OCI-LY3 (cell line): ENCODE measurements at regions not wholly inside any gene's neighbourhood (a gene's known extent, or its start where the extent isn't known, plus 50 kb on each side); places are given as distances from the start of the nearest gene placed in this dataset.
A peak's percentile ranks its signal among the peaks of the same experiment; 100 is the strongest.

Experiments used
- EZH2phosphoT487 ChIP-seq: fragments of 200-600 bp; shearing (Covaris generic); IDR thresholded peaks from 2 replicates; pipeline ENCODE4 v1.6.1; 2018; ENCODE audit warnings: antibody characterized with exemption, mixed run types, low read depth
- TF ChIP-seq, protein P1 (sequence below): fragments of 200-600, 300-600 bp; sonication (generic); IDR thresholded peaks from 2 replicates; pipeline ENCODE4 v1.5.1; 2014; ENCODE audit warnings: antibody characterized with exemption, low read length, low read depth

DNA sequence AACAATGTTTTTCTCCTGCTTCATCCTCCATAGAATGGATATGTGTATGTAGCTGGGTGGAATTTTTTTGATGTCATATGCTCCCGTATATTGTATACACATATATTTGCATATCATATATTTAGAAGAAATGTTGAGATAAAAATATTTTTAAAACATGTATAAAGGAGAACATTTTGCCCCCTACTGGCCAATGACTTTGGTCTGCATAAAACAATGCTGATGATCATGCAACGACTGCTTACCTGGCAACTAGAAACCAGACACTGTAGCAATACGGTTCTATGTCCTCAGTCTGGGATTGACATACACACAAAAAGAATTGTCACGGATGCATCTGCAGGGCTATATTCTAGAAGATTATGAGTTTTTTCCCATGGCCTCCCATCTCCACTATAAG lies 503.6 kb downstream of the ELAVL2 start:
- TF ChIP-seq, protein P1, sequence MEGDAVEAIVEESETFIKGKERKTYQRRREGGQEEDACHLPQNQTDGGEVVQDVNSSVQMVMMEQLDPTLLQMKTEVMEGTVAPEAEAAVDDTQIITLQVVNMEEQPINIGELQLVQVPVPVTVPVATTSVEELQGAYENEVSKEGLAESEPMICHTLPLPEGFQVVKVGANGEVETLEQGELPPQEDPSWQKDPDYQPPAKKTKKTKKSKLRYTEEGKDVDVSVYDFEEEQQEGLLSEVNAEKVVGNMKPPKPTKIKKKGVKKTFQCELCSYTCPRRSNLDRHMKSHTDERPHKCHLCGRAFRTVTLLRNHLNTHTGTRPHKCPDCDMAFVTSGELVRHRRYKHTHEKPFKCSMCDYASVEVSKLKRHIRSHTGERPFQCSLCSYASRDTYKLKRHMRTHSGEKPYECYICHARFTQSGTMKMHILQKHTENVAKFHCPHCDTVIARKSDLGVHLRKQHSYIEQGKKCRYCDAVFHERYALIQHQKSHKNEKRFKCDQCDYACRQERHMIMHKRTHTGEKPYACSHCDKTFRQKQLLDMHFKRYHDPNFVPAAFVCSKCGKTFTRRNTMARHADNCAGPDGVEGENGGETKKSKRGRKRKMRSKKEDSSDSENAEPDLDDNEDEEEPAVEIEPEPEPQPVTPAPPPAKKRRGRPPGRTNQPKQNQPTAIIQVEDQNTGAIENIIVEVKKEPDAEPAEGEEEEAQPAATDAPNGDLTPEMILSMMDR, result peak; percentile 51
- TF ChIP-seq EZH2phosphoT487, result no peak
